A549 (cell line): ENCODE measurements at regions not wholly inside any gene's neighbourhood (a gene's known extent, or its start where the extent isn't known, plus 50 kb on each side); places are given as distances from the start of the nearest gene placed in this dataset.

Experiments
- ATAC-seq, 2 experiments: fragments of 200-7000 bp in 1 of 2; fragments of >200 bp in 1 of 2; cut with Nextera tagmentation in 1 of 2; cut with Tn5 transposase in 1 of 2; 3 replicates each; pipeline versions ENCODE4 v1.8.0 to v1.9.1; 2018 to 2020; ENCODE audit warnings: mild to moderate bottlenecking in 1 of 2, moderate library complexity in 1 of 2
- CTCF ChIA-PET: fragments of 300-600 bp; sonication (Branson Sonifier 250); formaldehyde crosslinking; extraction: SDS; loops from one replicate; lab custom pipeline; 2021; ENCODE audit warnings: antibody characterized with exemption, inconsistent platforms; lab: Yijun Ruan, JAX
- POLR2A ChIA-PET: fragments of 350-600 bp; formaldehyde crosslinking; extraction: SDS; loops from one replicate; lab custom pipeline; 2021; ENCODE audit warnings: antibody characterized with exemption, inconsistent platforms; lab: Yijun Ruan, JAX
- DNase-seq, 2 experiments: peaks; one replicate each; pipeline versions ENCODE4 v3.0.0 to v3.0.0-alpha.2; 2011 to 2016; ENCODE audit warnings: low read depth in 1 of 2, low spot score in 1 of 2
- FAIRE-seq: peaks from 2 replicates; lab custom pipeline; 2011; peaks lifted over from hg19 to GRCh38; lab: Jason Lieb, UNC
- H3K27ac ChIP-seq, 2 experiments: fragments of >200 bp; sonication (Bioruptor Twin); formaldehyde crosslinking; 3 replicates each; pipeline ENCODE4 v1.5.1; 2016 to 2017
- H3K4me1 ChIP-seq: fragments of >200 bp; sonication (Bioruptor Twin); formaldehyde crosslinking; 3 replicates; pipeline ENCODE4 v1.6.1; 2016
- H3K4me2 ChIP-seq: fragments of >200 bp; sonication (Bioruptor Twin); formaldehyde crosslinking; 3 replicates; pipeline ENCODE4 v1.6.1; 2016
- H3K4me3 ChIP-seq: fragments of >200 bp; sonication (Bioruptor Twin); formaldehyde crosslinking; 3 replicates; pipeline ENCODE4 v1.5.1; 2016
- H3K9me3 ChIP-seq: fragments of >200 bp; sonication (Bioruptor Twin); formaldehyde crosslinking; 3 replicates; pipeline ENCODE4 v1.6.1; 2016
- CBX2 ChIP-seq: fragments of 200-600 bp; sonication (generic); IDR thresholded peaks from 2 replicates; pipeline ENCODE4 v1.6.1; 2016; ENCODE audit warnings: low read depth, mild to moderate bottlenecking, borderline replicate concordance
- CBX8 ChIP-seq: fragments of 200-600 bp; sonication (generic); IDR thresholded peaks from 2 replicates; pipeline ENCODE4 v1.6.1; 2016
- EHF ChIP-seq: fragments of 250-450 bp; sonication (Bioruptor Pico); IDR thresholded peaks from 2 replicates; pipeline ENCODE4 v1.5.0; 2020; ENCODE audit warnings: mild to moderate bottlenecking
- ESRRA ChIP-seq: fragments of 150-350 bp; IDR thresholded peaks from 2 replicates; pipeline ENCODE4 v1.6.1; 2014; ENCODE audit warnings: mild to moderate bottlenecking, low read length, borderline replicate concordance
- FOSL2 ChIP-seq, 2 experiments: fragments of 450-650 bp in 1 of 2; fragments of >200 bp in 1 of 2; sonication (Bioruptor Twin) in 1 of 2; formaldehyde crosslinking; IDR thresholded peaks; 2 replicates each; pipeline versions ENCODE4 v1.5.0 to v1.6.1; 2016 to 2020; ENCODE audit warnings: mild to moderate bottlenecking in 1 of 2, moderate library complexity in 1 of 2
- GATA3 ChIP-seq: IDR thresholded peaks from 2 replicates; pipeline ENCODE4 v1.6.1; 2012; ENCODE audit warnings: borderline replicate concordance
- HDAC2 ChIP-seq: fragments of 200-600 bp; sonication (generic); IDR thresholded peaks from 2 replicates; pipeline ENCODE4 v1.6.1; 2016
- JUNB ChIP-seq: fragments of >200 bp; sonication (Bioruptor Twin); formaldehyde crosslinking; IDR thresholded peaks from 2 replicates; pipeline ENCODE4 v1.6.1; 2016
- KDM1A ChIP-seq: fragments of 200-600 bp; sonication (generic); IDR thresholded peaks from 2 replicates; pipeline ENCODE4 v1.6.1; 2016; ENCODE audit warnings: low read depth, mild to moderate bottlenecking
- KDM5A ChIP-seq: fragments of 200-600 bp; sonication (generic); IDR thresholded peaks from 2 replicates; pipeline ENCODE4 v1.6.1; 2016; ENCODE audit warnings: antibody characterized with exemption, mild to moderate bottlenecking
- MAFK ChIP-seq: fragments of 450-650 bp; IDR thresholded peaks from 2 replicates; pipeline ENCODE4 v1.6.1; 2014; ENCODE audit not compliant: partially characterized antibody
- NR3C1 ChIP-seq: fragments of >200 bp; sonication (Bioruptor Twin); formaldehyde crosslinking; IDR thresholded peaks from 3 replicates; pipeline ENCODE4 v1.6.1; 2017
- PHF8 ChIP-seq: fragments of 200-600 bp; sonication (generic); IDR thresholded peaks from 2 replicates; pipeline ENCODE4 v1.6.1; 2016; ENCODE audit warnings: low read depth, mild to moderate bottlenecking, antibody characterized with exemption, moderate library complexity, borderline replicate concordance
- RARB ChIP-seq: fragments of 250-450 bp; sonication (Bioruptor Pico); IDR thresholded peaks from 2 replicates; pipeline ENCODE4 v1.8.0; 2021; ENCODE audit warnings: mild to moderate bottlenecking, moderate library complexity
- RCOR1 ChIP-seq: fragments of 150-350 bp; IDR thresholded peaks from 2 replicates; pipeline ENCODE4 v1.6.1; 2014; ENCODE audit warnings: antibody characterized with exemption, low read length, low read depth
- SMC3 ChIP-seq: fragments of >200 bp; sonication (Bioruptor Twin); formaldehyde crosslinking; IDR thresholded peaks from 3 replicates; pipeline ENCODE4 v1.6.1; 2018; ENCODE audit warnings: inconsistent platforms
- TFCP2L1 ChIP-seq: fragments of 250-450 bp; sonication (Bioruptor Pico); IDR thresholded peaks from 2 replicates; pipeline ENCODE4 v1.5.0; 2021; ENCODE audit warnings: mild to moderate bottlenecking
- TP53 ChIP-seq: fragments of 250-450 bp; sonication (Bioruptor Pico); IDR thresholded peaks from 2 replicates; pipeline ENCODE4 v1.5.0; 2021; ENCODE audit warnings: mild to moderate bottlenecking, moderate library complexity
- ZFP36 ChIP-seq: fragments of 450-650 bp; IDR thresholded peaks from 2 replicates; pipeline ENCODE4 v1.6.1; 2014; ENCODE audit warnings: borderline replicate concordance; ENCODE audit not compliant: partially characterized antibody
- ZNF302 ChIP-seq: fragments of 250-450 bp; sonication (Bioruptor Pico); IDR thresholded peaks from 2 replicates; pipeline ENCODE4 v1.9.0; 2021; ENCODE audit warnings: inconsistent platforms, mild to moderate bottlenecking, moderate library complexity
- ZSCAN20 ChIP-seq: fragments of 250-450 bp; sonication (Bioruptor Pico); IDR thresholded peaks from 2 replicates; pipeline ENCODE4 v1.8.0; 2022; ENCODE audit warnings: mild to moderate bottlenecking, moderate library complexity
- WGBS: methylation state at CpG from one replicate; pipeline ENCODE4 v1.1.6; 2017; ENCODE audit errors: missing lambda C conversion rate; 5-methylcytosine and 5-hydroxymethylcytosine counted together
- TF ChIP-seq, protein P1 (sequence below): fragments of 250-450 bp; sonication (Bioruptor Pico); IDR thresholded peaks from 2 replicates; pipeline ENCODE4 v1.5.0; 2020; ENCODE audit warnings: low read depth, mild to moderate bottlenecking, moderate library complexity
- TF ChIP-seq, protein P2 (sequence below): IDR thresholded peaks from 2 replicates; pipeline ENCODE4 v1.6.1; 2012; ENCODE audit warnings: low read depth, borderline replicate concordance
- TF ChIP-seq, protein P3 (sequence below): fragments of 250-450 bp; sonication (Bioruptor Pico); IDR thresholded peaks from 2 replicates; pipeline ENCODE4 v1.5.0; 2021; ENCODE audit warnings: mild to moderate bottlenecking, moderate library complexity, borderline replicate concordance

DNA sequence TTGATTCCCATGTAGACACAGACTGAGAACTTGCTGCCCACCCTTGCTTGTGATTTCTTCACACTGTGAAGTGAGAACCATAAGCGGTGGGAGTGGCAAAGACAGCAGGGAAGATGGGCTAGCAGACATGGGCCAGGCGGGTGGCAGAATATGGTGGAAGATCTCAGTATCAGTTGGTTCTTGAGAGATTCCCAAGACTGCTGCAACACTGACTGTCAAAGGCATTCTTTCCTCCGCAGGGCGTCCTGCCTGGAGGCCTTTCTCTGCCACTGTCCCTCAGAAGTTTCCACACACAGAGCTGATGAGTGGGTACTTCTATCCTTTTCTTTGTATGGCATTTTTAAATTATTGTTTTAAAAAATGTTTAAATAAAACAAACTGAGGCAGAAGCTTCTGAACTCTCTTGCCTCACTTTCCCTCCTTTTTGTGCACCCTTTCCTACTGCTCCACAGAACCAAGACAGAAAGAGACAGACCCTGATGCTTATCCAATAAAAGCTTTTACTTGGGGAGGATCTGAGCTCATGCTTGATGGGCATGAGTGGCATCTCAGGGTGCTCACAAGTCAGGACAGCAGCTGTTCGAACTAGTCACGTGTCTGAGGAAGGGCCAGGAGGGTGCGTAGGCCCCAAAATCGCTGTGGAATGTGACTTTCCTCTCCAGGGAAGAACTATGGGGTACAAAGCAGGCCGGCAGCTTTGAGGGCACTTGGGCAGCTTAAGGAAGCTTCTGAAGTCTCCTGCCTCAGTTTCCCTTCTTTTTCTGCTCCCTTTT is 104.7 kb upstream of the PCGF5 start (continued):
- TF ChIP-seq KDM5A (no peak), EHF (CRISPR knock-in tag) (no peak), FOSL2 (IDR thresholded peaks at IDR 0.05) (no peak), FOSL2 (CRISPR knock-in tag; IDR thresholded peaks at IDR 0.05) (no peak)

DNA sequence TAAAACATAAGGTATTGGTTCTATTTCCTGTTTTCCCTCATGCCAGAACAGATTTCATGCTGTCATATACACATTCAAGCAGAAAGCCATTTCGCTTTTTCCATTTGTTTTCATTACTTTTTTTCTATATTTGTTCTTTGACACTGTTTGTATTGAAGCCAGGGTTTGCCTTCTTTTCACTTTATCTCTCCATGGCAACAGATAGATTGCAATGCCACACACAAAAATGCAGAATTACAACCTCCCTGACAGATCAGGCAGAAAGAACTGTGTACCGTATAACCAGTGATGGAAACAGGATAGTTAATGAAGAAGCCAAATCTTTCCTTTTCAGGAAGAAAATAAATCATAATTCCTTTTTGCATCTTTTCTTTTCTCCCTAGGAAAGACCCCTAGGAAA is 103.0 kb upstream of the PCGF5 start:
- H3K4me2 ChIP-seq: no peak overlapping the region
- ChIA-PET CTCF (no interaction called here), POLR2A (no interaction called here)
- ATAC-seq (no peak), DNase-seq (no peak), FAIRE-seq (no peak)
- 69% methylated on average over 2 of the region's 2 CpGs for WGBS
- H3K9me3 ChIP-seq: no peaks in the 10 kb centered on the region
- H3K27ac ChIP-seq: no peak overlapping the region
- H3K4me3 ChIP-seq: no peak overlapping the region
- no peaks in the 10 kb centered on the region for H3K4me1 ChIP-seq
- TF ChIP-seq MAFK: no peak
- TF ChIP-seq, protein P1, sequence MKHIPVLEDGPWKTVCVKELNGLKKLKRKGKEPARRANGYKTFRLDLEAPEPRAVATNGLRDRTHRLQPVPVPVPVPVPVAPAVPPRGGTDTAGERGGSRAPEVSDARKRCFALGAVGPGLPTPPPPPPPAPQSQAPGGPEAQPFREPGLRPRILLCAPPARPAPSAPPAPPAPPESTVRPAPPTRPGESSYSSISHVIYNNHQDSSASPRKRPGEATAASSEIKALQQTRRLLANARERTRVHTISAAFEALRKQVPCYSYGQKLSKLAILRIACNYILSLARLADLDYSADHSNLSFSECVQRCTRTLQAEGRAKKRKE (CRISPR knock-in tag): no peak
- TF ChIP-seq HDAC2: no peak
- TF ChIP-seq GATA3: no peak
- TF ChIP-seq JUNB: no peak
- no peak for TF ChIP-seq ZNF302 (CRISPR knock-in tag)
- no peak for TF ChIP-seq CBX2
- no peak for TF ChIP-seq RCOR1
- TF ChIP-seq CBX8: no peak
- TF ChIP-seq ZSCAN20: no peak
- no peak for TF ChIP-seq KDM5A

DNA sequence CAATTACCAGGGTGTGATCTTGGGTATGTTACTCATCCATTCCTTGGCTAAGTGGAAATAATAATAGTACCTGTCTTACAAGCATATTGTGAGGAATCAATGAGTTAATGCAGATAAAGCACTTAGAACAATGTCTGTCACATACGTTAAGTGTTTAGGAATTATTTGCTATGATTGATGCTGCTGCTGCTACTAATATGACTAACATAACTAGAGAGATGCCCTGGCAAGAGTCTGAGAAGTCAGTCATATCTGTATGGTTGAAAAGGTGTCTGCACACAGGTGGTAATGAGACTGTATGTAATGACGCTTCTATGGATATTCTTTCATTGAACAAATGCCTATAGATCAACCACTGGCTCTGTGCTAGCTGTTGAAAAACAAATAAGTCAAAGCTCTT is 100.1 kb upstream of the PCGF5 start:
- CTCF ChIA-PET: no interaction called here

DNA sequence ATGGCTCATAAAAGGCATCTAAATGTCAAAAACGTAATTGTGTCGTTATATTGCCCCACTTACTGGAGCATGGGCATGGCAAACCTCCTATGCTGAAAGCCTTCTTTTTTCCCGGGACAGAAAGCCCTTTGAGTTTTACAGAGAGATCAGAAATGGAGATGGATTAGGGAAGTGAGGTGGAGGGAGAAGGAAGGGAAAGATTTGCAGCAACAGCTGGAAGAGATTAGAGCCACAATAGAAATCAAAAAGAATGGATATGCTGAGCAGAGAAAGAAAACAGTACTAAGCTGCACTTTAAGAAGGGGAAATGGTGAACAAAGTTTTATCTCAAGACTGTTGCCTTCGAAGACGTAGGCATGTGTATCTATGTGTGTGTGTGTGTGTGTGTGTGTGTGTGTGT is 97.2 kb upstream of the PCGF5 start:
- no peak for FAIRE-seq
- CTCF ChIA-PET: interaction anchor here (1.0 kb wide), 1 partner anchor 10 kb away, joined by 3 read pairs; no protein-coding TSS in a partner anchor

More for the DNA sequence above, 100.1 kb upstream of the PCGF5 start:
- peak; percentile 18 for FAIRE-seq
- POLR2A ChIA-PET: no interaction called here
- Histone ChIP-seq H3K4me3 (no peak overlapping the region), H3K27ac (no peak overlapping the region), H3K9me3 (no peaks in the 10 kb centered on the region), H3K4me2 (no peak overlapping the region), H3K4me1 (no peaks in the 10 kb centered on the region)
- no peak for DNase-seq
- 63% methylated on average over 2 of the region's 2 CpGs for WGBS
- TF ChIP-seq GATA3 (no peak), PHF8 (no peak), KDM1A (no peak), ZFP36 (no peak), CBX8 (no peak)
- TF ChIP-seq, protein P2, sequence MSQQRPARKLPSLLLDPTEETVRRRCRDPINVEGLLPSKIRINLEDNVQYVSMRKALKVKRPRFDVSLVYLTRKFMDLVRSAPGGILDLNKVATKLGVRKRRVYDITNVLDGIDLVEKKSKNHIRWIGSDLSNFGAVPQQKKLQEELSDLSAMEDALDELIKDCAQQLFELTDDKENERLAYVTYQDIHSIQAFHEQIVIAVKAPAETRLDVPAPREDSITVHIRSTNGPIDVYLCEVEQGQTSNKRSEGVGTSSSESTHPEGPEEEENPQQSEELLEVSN: no peak
- ATAC-seq: no peak

More for the DNA sequence above, 97.2 kb upstream of the PCGF5 start:
- POLR2A ChIA-PET: interaction anchor here (0.6 kb wide), 1 partner anchor 17 kb away, joined by 3 read pairs; no protein-coding TSS in a partner anchor
- TF ChIP-seq JUNB (no peak), TP53 (CRISPR knock-in tag) (no peak), TFCP2L1 (CRISPR knock-in tag) (no peak), SMC3 (no peak), ESRRA (no peak), RARB (no peak), CBX2 (no peak), FOSL2 (IDR thresholded peaks at IDR 0.05) (no peak), FOSL2 (CRISPR knock-in tag; IDR thresholded peaks at IDR 0.05) (no peak), NR3C1 (no peak)
- TF ChIP-seq, protein P3, sequence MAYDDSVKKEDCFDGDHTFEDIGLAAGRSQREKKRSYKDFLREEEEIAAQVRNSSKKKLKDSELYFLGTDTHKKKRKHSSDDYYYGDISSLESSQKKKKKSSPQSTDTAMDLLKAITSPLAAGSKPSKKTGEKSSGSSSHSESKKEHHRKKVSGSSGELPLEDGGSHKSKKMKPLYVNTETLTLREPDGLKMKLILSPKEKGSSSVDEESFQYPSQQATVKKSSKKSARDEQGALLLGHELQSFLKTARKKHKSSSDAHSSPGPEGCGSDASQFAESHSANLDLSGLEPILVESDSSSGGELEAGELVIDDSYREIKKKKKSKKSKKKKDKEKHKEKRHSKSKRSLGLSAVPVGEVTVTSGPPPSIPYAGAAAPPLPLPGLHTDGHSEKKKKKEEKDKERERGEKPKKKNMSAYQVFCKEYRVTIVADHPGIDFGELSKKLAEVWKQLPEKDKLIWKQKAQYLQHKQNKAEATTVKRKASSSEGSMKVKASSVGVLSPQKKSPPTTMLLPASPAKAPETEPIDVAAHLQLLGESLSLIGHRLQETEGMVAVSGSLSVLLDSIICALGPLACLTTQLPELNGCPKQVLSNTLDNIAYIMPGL (CRISPR knock-in tag): no peak
- TF ChIP-seq, protein P1 (CRISPR knock-in tag): no peak
- H3K9me3 ChIP-seq: no peaks in the 10 kb centered on the region
- H3K4me2 ChIP-seq: no peak overlapping the region
- no peak for ATAC-seq
- WGBS: 58% methylated on average over 5 of the region's 5 CpGs
- H3K4me3 ChIP-seq: no peak overlapping the region
- no peak overlapping the region for H3K27ac ChIP-seq
- no peak for DNase-seq
- H3K4me1 ChIP-seq: no peaks in the 10 kb centered on the region
